ENCODE measurements at regions not wholly inside any gene's neighbourhood (a gene's known extent, or its start where the extent isn't known, plus 50 kb on each side); places are given as distances from the start of the nearest gene placed in this dataset.
"Not testable (repeated sequence)": the region's sequence is repeated elsewhere in the genome, so short reads cannot be mapped to it uniquely, and the experiment has no call there.

DNA sequence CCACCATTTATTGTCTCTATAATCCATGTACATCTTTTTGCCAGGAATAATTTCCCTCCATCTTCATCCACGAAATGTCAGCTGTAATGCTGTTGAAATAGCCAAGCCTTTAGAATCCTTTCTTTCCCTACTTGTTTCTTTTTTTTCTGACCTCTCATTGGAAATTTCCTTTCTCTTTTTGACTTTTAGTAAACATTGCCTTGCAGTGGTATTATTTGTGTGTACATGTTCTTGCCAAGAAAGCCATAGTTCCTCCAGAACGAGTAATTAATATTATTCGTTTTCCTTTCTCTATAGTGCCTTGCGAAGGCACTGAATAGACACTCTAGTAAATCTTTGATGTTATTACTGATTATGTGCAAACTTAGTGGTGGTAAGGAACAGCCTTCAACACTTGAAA, 282.2 kb downstream of the GJA1 start:
- no peak for DNase-seq (ENCODE audit: insufficient read length)
- no peak for FAIRE-seq
- TF ChIP-seq POLR2A (IDR thresholded peaks at IDR 0.05; ENCODE audit: low read depth, low read length), result no peak
- no peak for TF ChIP-seq TAF1 (IDR thresholded peaks at IDR 0.05; ENCODE audit: borderline replicate concordance, low read depth, low read length)
- no peak for TF ChIP-seq POLR2AphosphoS5 (IDR thresholded peaks at IDR 0.05; ENCODE audit: low read depth, low read length)

DNA sequence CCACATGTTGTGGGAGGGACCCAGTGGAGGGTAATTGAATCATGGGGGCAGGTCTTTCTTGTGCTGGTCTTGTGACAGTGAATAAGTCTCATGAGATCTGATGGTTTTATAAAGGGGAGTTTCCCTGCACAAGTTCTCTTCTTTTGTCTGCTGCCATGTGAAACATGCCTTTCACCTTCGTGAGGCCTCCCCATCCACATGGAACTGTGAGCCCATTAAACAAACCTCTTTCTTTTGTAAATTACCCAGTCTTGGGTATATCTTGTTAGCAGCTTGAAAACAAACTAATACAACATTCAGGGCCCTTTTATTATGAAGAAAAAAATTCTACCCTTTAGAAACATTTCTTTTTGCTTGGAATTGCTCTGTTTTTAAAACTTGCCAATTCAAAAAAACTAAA, 285.4 kb downstream of the GJA1 start:
- FAIRE-seq; DNase-seq (ENCODE audit: insufficient read length): not testable (repeated sequence)

GRCh38 chr6:121723623-121724022, 288.2 kb downstream of the GJA1 start:
- no peak for DNase-seq (ENCODE audit: insufficient read length)
- TF ChIP-seq TAF1 (IDR thresholded peaks at IDR 0.05; ENCODE audit: borderline replicate concordance, low read depth, low read length) (no peak), POLR2A (IDR thresholded peaks at IDR 0.05; ENCODE audit: low read depth, low read length) (no peak), POLR2AphosphoS5 (IDR thresholded peaks at IDR 0.05; ENCODE audit: low read depth, low read length) (no peak)
- no peak for FAIRE-seq

GRCh38 chr6:121724576-121724975, 289.1 kb downstream of the GJA1 start:
- DNase-seq (ENCODE audit: insufficient read length), result no peak
- FAIRE-seq, result no peak
- TF ChIP-seq POLR2A (IDR thresholded peaks at IDR 0.05; ENCODE audit: low read depth, low read length), result no peak
- TF ChIP-seq POLR2AphosphoS5 (IDR thresholded peaks at IDR 0.05; ENCODE audit: low read depth, low read length), result no peak
- no peak for TF ChIP-seq TAF1 (IDR thresholded peaks at IDR 0.05; ENCODE audit: borderline replicate concordance, low read depth, low read length)

DNA sequence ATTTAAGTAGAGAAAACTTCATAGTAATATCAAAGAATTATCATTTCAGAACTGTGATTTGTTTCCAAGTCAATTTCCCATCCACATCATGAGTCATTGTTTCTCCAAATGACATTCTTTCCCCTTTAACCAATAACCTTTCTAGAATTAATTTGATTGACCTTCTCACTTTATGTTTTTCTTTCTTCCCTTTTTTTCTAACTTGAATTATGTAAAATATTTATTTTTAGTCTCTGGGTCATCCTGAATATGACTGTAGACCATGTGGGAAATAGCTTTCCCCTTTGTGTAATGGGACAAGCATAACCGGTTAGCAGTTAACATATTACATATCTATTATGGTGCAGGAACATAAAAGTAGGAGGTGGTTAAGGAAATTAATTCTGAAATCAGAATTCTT, 291.1 kb downstream of the GJA1 start:
- FAIRE-seq (no peak), DNase-seq (ENCODE audit: insufficient read length) (no peak)
- TF ChIP-seq TAF1 (IDR thresholded peaks at IDR 0.05; ENCODE audit: borderline replicate concordance, low read depth, low read length) (no peak), POLR2A (IDR thresholded peaks at IDR 0.05; ENCODE audit: low read depth, low read length) (no peak), POLR2AphosphoS5 (IDR thresholded peaks at IDR 0.05; ENCODE audit: low read depth, low read length) (no peak)

- no peak for DNase-seq (ENCODE audit: insufficient read length)
- no peak for FAIRE-seq
- TF ChIP-seq POLR2A (IDR thresholded peaks at IDR 0.05; ENCODE audit: low read depth, low read length) (no peak), POLR2AphosphoS5 (IDR thresholded peaks at IDR 0.05; ENCODE audit: low read depth, low read length) (no peak), TAF1 (IDR thresholded peaks at IDR 0.05; ENCODE audit: borderline replicate concordance, low read depth, low read length) (no peak)
Observed at GRCh38 chr6:121730616-121731015, 295.2 kb downstream of the GJA1 start.

DNA sequence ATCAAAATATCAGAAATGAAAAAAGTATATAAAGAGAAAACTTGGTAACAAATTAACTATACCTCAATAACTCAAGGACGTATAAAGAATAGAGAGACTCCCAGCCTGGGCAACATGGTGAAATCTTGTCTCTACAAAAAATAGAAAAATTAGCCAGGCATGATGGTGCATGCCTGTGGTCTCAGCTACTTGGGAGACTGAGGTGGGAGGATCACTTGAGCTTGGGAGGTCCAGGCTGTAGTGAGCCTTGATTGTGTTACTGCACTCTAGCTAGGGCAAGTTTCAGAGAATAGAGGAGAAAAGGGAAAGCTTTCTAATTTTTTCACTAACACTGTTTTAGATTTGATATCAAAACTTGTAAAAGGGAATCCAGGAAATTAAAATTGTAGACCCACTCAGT, 295.9 kb downstream of the GJA1 start:
- TF ChIP-seq TAF1 (IDR thresholded peaks at IDR 0.05; ENCODE audit: borderline replicate concordance, low read depth, low read length), result no peak
- no peak for TF ChIP-seq POLR2AphosphoS5 (IDR thresholded peaks at IDR 0.05; ENCODE audit: low read depth, low read length)
- no peak for TF ChIP-seq POLR2A (IDR thresholded peaks at IDR 0.05; ENCODE audit: low read depth, low read length)
- FAIRE-seq (no peak), DNase-seq (ENCODE audit: insufficient read length) (no peak)

- FAIRE-seq (no peak), DNase-seq (ENCODE audit: insufficient read length) (no peak)
- TF ChIP-seq TAF1 (IDR thresholded peaks at IDR 0.05; ENCODE audit: borderline replicate concordance, low read depth, low read length), result no peak
- no peak for TF ChIP-seq POLR2A (IDR thresholded peaks at IDR 0.05; ENCODE audit: low read depth, low read length)
- TF ChIP-seq POLR2AphosphoS5 (IDR thresholded peaks at IDR 0.05; ENCODE audit: low read depth, low read length), result no peak
Observed at GRCh38 chr6:121732641-121733040, 297.2 kb downstream of the GJA1 start.

GRCh38 chr6:121733234-121733633, 297.8 kb downstream of the GJA1 start:
- FAIRE-seq, result no peak
- TF ChIP-seq POLR2AphosphoS5 (IDR thresholded peaks at IDR 0.05; ENCODE audit: low read depth, low read length) (no peak), TAF1 (IDR thresholded peaks at IDR 0.05; ENCODE audit: borderline replicate concordance, low read depth, low read length) (no peak), POLR2A (IDR thresholded peaks at IDR 0.05; ENCODE audit: low read depth, low read length) (no peak)
- DNase-seq (ENCODE audit: insufficient read length), result no peak

- not testable (repeated sequence) for DNase-seq (ENCODE audit: insufficient read length); FAIRE-seq
Observed at GRCh38 chr6:121740188-121740587, 304.7 kb downstream of the GJA1 start.

DNA sequence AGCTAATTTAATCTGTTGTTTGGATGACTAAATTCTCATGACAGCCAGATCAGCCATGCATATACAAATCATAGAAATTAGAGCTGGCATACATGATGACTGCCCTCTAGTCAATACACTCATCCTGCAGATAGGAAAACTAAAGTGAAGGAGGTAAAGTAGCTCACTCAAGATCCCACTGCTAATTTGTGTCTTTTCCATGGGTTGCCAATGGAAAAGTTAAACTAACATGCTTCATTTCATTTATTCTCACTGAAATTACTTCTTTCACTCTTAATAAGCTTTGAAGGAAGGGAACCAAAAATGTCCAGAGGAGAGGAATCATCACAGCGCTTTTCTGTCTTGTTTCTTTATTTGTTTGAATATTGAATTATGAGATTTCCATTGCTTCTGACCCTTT, 308.2 kb downstream of the GJA1 start:
- no peak for TF ChIP-seq POLR2A (IDR thresholded peaks at IDR 0.05; ENCODE audit: low read depth, low read length)
- no peak for TF ChIP-seq TAF1 (IDR thresholded peaks at IDR 0.05; ENCODE audit: borderline replicate concordance, low read depth, low read length)
- TF ChIP-seq POLR2AphosphoS5 (IDR thresholded peaks at IDR 0.05; ENCODE audit: low read depth, low read length), result no peak
- DNase-seq (ENCODE audit: insufficient read length) (no peak), FAIRE-seq (no peak)

DNA sequence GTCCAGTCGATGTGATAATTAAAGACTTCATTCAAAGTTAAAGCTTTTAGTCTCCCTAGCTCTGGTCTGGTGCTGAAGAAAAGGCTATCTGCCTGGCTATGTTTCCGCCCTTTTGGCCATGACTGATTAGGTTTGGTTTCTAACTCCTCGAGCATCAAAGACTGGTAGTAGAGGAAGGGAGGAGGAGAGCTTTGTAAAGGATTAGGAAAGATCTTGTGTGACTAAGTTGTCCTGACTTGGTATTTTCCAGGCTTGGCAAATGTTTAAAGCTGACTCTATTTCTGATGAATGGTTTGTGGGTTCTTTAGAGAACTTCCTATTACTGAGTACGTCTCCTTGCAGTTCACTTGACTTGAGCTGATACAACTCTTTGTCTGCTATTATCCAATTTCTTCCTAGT, 312.9 kb downstream of the GJA1 start:
- TF ChIP-seq POLR2A (IDR thresholded peaks at IDR 0.05; ENCODE audit: low read depth, low read length) (no peak), TAF1 (IDR thresholded peaks at IDR 0.05; ENCODE audit: borderline replicate concordance, low read depth, low read length) (no peak), POLR2AphosphoS5 (IDR thresholded peaks at IDR 0.05; ENCODE audit: low read depth, low read length) (no peak)
- DNase-seq (ENCODE audit: insufficient read length) (no peak), FAIRE-seq (no peak)

DNA sequence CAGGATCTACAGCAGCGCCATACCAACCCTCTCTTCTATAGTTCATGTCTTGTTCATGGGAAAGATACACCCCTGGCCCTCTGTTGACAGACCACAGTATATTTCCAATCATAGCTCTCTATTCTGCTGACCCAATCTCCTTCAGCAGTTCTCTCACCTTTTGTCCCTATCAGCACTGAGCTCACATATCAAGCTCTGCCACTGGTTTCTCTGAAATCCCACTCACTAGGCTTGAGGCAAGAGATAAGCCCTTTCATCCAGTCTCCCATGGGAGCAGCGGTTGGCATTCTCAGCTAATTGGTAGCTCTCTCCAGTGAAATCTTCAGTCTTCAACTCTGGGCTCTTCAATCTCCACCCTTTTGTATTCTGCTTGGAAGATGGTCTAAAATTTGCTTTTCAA, 313.4 kb downstream of the GJA1 start:
- no peak for DNase-seq (ENCODE audit: insufficient read length)
- FAIRE-seq, result no peak
- TF ChIP-seq POLR2AphosphoS5 (IDR thresholded peaks at IDR 0.05; ENCODE audit: low read depth, low read length) (no peak), POLR2A (IDR thresholded peaks at IDR 0.05; ENCODE audit: low read depth, low read length) (no peak), TAF1 (IDR thresholded peaks at IDR 0.05; ENCODE audit: borderline replicate concordance, low read depth, low read length) (no peak)
